GM18907 (cell line): ENCODE measurements at regions not wholly inside any gene's neighbourhood (a gene's known extent, or its start where the extent isn't known, plus 50 kb on each side); places are given as distances from the start of the nearest gene placed in this dataset.

ENCODE experiments used
- ATAC-seq: cut with Tn5 transposase; IDR thresholded peaks from one replicate; pipeline ENCODE4 v1.9.1; 2021; ENCODE audit warnings: mild to moderate bottlenecking, moderate library complexity; ENCODE audit not compliant: unreplicated experiment

DNA sequence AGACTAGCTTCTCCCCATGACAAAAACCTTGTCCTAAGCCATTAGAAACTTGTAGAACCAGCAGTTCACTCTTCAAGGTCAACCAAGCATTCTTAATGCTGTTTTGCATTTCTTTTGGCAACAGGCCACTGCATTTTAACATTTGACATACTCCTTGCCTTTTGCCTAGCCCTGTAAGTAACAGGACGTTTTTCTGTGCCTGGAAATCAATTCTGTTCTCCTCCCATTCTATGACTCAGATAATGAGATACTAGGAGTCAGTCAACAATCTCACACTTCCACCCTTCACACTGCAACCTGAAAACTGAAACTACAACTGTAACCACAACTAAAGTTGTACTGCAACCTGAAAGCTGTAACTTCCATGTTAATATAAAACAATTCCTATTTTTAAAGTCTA, 268.7 kb downstream of the MZT1 start:
- no peak for ATAC-seq

DNA sequence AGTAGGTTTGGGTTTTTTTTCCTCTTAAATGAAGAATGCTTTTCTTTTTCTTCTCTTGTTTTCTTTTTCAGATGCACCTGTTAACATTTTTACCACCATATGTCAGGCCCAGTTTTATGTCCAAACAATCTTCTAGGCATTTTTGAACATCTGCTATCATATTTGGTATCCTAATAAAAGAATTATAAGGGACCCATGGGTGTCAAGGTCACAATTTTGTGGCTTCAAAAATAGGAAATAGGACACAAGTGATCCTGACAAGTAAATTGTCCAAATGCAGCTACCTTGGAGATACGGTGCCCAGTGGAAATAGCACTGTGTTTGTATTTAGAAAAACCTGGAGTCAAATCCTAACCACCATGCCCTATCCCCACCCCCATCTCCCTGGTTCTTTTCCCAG, 270.3 kb downstream of the MZT1 start:
- ATAC-seq = no peak

DNA sequence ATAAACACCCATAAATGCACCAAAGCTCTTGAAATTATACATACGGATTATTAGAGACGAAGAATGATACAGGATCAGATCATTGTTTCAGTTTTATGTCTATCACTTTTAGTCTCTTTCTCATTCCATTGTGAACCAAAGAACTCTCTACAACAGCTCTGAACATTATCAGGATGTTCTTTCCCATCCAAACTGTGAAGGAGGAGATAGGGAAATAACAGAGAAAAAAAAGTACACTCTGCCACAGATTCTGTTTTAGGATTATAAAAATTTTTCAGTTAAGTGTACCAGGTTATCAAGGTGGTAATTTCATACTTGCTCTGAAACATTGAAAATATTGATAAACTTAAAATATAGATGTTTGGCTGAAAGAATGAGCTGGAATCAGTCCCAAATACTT, 270.9 kb downstream of the MZT1 start:
- ATAC-seq = no peak

DNA sequence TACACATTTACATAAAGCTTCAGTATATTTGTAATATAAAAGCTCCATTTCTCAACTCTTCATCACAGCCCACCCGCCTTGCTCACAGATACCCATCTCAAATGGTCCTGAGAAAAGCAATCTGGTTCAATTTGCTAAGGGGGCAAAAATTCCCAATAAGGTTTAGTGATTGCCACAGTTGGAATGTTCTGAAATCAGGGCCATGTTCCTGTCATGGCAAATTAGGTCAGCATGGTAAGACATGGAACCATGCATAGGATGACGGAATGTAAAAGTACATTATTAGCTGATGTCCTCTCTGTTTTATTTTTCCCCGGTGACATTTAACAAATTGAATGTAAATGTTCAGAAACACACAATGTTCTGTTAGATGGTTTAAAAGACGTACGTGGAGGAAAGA, 274.3 kb downstream of the MZT1 start:
- ATAC-seq = no peak

DNA sequence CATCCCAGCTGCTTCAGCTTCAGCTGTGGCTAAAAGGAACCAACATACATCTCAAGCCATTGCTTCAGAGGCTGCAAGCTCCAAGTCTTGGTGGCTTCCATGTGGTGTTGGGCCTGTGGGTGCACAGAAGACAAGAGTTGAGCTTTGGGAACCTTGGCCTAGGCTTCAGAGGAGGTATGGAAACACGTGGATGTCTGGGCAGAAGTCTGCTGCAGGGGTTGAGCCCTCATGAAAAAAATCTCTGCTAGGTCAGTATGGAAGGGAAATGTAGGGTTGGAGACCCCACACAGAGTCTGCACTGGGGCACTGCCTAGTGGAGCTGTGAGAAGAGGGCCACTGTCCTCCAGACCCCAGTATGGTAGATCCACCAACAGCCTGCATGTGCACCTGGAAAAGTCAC, 279.3 kb downstream of the MZT1 start:
- no peak for ATAC-seq

DNA sequence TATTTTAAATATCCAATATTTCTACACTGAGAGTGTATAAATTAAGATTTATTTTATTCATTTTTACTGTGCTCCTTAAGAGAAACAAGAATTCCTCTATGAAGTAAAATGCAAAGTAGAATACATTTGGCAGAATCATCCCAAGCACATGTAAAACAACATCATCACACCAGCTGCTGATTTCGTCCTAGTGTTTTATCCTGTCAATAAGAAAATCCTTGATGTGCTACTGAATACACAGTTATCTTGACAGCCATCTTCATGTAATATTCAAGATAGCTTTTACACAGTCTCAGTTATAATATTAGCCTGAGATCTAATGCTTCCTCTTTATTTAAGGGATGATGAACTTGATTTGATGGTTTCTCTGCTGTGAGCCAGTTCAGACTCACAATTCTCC, 282.4 kb downstream of the MZT1 start:
- no peak for ATAC-seq

DNA sequence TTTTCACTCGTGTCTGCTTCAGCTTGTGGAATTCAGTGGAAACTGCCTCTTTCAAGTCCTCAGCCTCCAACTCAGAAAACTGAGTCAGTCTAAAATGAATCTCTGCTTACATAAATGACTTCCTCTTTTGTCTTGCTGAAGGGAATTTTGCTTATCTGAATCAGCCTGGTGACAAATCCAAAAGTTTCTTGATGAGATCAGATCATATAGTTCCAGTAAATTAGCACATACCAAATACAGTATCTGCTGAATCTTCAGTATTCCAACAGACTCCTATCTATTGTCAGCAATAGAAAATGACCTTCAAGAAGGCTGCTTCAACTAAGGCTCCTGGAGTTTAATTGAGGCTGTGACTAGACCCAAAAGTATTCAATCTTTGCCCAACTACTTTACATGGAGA, 290.0 kb downstream of the MZT1 start:
- no peak for ATAC-seq

DNA sequence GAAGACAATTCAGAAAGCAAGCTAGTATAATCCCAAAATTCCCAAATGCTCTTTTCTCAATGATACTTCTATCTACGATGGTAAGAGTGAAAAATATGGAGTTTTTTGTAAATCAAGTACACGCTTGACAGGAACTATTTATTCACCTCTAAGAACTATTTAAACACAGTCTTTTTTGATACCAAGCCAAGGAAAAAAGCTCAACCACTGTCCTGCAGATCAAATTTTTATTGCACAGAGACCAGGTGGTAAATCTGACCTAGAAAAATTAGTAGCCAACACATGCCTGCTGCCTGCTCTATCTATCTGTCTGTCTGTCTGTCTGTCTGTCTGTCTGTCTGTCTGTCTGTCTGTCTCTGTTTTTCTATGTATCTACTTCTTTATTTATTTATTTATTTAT, 292.2 kb downstream of the MZT1 start:
- no peak for ATAC-seq

DNA sequence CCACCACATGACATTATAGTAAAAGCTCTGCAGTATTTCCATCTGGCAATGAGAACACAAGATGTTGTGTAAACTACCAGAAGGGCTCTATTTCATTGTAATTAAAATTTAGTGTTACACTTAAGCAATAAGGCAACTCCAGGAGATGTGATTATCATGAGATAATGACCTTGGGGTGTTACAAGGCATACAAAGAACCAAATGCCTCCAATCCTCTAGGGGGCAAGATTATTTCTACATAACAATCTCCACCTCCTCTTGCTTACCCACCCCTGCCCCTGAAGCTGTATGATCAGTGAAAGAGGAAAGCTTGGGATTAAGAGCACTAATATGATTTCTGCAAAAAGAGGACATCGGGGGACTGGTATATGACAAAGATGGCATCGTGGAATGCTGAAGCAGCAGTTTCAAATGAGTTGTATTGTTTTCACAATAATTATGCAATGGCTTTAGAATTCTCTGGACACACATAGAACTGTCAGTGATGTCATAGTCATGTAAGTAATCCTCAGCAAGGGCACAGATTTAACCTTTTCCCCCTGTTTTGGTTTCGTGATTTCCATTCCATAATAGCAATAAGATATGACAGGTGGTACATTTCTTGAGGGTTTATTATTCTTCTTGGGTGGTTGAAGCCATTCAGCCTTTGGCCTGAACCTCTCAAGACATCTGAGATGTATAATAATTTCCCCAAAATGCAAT, 295.3 kb downstream of the MZT1 start:
- ATAC-seq = no peak

DNA sequence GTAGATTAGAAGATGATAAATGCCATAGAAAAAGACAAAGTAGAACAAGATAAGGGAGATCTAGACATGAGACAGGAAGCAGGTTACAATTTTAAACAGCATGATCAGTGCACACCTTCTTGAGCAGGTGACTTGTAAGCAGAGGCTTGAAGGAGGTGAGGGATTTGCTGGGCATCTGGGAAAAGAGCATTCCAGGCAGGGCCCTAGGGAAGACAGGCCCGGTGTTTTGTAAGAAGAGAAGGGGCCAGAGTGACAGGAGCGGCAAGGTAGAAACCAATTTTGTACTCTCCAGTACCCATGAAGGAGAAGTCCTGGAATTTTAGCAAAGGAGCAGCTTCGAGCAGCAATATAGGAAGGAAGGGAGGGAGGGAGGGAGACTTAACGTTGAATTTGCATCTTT, 296.5 kb downstream of the MZT1 start:
- ATAC-seq = no peak

DNA sequence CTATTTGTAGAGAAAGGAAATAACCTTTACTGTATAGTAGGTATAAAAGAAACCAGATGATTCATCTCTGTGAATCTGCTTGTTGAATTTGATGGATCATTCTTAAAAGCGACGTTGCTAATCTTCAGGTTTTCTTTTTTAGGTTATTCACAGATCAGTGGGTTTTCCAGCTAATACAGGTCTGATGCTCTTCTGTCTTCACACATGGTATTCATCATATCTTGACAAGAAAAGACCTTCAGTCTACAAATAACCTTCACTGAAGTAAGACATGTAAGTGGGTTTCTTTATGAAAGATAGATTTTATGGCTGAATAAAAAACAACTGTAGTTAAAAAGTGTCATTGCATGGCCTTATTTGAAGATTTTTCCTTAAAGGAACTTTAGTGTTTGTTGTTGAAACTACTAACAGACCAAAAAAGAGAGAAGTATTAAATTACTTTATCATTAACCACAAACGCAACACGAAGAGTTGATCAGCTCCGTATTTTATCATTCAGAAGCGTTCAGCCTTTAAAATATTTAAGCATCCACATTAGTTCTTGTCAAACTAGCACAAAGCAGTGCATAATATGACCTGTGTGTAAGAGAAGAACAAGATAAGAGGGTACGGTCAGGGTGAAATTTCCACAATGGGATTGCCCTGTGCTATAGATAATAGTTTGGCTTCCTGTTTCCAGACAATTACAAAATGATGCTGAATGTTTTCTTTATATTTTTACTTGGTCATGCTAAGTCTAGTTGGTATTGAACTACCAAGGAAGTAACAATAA, 299.5 kb downstream of the MZT1 start:
- no peak for ATAC-seq

DNA sequence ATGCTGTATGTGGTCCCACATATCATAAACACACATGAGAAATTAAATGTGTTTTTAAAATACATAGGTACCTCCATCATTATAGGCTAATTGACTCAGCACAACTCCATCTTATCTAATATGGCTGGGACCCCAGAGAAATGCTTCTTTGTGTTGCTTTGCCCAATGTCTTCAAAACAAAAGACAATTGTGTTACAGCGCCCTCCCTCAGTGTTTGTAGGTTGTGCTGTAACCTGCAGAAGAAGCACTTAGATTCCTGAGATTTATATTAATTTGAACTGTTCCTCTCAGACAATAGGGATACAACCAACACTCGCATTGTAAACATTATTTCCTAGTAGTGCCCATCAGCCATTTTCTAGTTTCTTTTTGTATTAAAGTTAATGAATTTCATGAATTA, 303.4 kb downstream of the MZT1 start:
- no peak for ATAC-seq

DNA sequence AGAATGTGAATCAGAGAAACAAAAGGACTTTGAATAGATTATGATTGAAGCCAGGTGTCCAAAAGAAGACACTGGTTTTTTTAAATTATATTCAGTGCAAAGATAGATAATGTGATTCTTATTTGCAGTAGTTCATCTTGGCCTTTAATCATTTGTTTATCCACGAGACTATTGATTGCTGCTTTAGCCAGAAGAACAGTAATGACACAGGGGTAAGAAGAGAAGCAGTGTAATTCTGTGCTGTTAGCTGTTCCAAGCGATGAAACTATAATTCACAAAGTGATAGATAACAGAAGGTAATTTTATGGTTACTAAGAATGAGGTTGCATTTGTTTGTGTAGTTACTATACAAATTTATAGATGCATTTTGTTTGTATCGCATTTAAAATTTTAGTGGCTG, 311.6 kb downstream of the MZT1 start:
- no peak for ATAC-seq

DNA sequence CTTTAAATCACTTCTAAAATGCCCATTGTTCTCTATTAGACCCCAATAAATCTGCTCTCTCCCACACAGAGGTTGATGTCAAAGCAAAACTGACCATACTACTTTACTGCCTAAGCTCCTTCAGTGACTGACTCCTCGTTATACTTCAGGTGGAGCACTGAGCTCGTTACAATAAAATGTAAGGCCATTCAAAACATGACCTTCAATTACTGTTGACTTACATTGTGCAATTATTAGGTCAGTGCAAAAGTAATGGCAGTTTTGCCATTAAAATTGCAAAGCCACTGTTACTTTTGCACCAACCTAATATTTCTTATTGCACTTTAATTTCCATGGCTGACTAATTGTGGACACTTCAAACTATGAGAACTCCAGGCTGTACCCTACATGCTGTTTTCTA, 314.9 kb downstream of the MZT1 start:
- no peak for ATAC-seq

DNA sequence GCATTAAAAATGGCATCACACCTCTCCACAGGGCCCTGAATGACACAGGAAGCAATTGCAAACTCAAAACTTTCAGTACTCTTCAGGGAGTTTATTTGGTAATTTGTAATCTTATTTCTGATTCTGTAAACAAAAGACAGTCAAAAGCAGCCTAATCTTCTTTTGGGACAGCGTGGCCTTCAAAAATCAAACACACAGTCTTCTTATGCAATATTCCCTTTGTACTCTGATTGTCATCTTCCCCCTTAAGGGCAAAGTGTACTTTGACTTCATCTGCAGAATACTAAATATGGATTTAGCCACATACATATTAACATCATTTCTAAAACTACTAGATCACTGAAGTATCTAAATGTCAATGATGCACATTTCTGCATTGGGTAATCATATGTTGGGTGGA, 322.0 kb downstream of the MZT1 start:
- ATAC-seq = no peak

DNA sequence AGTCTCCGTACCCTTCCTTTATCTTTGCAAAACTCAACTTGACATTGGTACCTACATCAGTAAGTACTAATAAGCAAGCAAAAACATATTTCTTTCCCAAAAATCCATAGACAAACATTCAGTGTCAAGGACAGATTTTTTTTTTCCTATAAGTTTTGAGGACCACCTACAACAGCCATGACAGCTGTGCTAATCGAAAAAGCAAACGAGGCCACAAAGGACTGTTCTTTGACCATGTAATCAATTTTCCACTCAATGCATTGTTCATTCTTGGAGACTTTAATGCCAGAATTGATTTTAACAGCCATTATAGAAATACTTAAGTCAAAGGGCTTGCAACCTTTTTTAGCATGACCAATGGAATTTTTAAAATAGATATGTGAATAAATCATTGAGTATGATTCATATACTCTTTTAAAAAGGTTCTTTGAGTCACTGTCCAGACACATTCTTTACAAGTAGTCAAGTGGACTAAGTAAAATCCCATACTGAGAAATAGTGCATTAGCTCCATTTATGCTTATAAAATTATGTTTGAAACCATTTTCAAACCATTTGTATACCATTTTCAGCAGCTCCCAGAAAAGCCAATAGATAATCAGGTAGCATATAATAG, 323.9 kb downstream of the MZT1 start:
- ATAC-seq = no peak

DNA sequence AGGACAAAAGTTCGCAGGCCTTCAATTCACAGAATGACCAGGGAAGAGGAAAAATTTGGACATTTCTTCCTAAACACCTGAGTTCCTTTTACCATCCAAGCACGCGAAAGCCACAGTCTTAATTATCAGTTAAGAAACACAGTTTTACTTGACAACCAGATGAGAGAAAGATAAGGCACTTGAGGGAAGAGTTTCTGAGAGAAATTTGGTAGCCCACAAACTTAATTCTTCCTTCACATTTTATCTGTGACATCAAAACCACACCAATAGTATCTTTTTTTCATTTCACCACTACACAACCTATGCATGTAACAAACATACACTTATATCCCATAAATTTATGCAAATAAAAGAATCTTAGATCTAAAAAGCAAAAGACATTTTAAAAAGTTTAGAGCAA, 326.6 kb downstream of the MZT1 start:
- ATAC-seq = no peak

DNA sequence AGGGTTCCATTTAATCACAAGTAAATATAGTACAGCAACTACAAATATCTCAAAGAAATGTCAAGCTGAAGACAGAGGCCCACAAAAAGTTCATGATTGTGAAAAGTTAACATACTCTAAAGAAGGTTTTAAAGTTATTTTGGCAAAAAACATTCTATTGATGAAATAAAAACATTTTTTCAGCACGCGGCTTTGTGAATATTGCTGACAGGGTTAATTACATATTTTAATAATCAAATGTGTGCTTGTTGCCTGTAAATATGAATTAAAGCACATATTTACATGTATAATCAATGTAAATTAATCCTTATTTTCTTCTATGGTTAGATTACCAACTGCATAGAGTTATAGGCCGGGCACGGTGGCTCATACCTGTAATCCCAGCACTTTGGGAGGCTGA, 328.1 kb downstream of the MZT1 start:
- no peak for ATAC-seq

DNA sequence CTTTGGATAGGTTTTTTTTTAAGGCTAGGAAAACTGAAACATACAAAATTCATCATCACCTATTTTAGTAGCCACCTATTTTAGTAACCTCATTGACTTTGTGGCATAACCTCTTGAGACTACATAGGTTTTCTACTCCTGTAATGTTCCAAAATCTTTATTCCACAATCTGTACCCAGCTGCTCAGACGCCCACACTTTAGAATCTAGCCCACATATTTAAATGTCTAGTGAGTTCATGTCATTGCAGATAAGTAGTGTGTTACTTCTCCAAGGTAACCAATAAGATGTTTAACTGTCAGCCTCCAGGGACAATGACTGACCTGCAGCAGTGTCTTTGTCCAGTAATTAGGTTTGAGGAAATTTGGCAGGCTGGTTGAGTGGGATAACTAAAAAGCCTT, 330.2 kb downstream of the MZT1 start:
- ATAC-seq = no peak

DNA sequence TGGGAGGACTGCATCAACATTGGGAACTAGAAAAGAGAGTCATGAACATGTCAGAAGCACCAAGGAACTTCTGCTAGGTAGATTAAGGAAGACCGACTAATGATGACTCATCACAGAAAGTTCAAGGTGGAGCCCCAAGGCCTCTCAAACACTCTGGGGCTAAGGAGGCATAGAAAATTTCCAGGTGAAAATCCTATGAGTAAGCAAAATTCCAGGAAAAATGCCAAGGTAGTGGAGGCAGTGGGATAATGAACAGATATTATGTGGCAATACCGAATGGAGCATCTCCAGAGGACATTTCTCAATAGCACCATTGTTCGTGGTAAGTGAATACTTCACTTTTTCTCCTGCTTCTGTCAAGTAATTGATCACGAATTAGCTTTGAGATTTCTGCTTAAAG, 336.5 kb downstream of the MZT1 start:
- no peak for ATAC-seq

DNA sequence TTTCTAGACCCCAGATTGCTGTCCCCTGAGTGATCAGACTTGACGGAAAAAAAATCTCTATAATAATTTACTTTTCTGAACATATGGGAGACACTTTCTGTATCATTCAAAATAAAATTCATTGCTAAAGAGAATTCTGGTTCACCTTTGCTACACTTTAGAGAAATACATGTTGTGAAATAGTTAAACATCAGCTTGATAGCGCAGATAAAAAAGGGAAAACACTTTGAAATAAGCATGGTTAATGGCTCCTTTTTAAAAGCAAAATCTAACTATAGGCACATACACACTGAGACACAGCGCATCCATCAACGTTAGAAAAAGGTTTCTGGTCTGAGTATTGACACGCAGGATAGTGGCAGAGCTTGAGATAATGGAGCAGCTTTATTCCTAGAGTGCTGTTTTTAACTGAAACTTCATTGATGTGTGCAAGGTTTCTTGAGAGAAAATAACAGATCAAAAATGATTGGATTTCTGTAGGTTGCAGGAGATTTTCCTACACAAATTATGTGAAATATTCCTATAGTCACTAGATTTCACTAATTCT, 341.2 kb downstream of the MZT1 start:
- no peak for ATAC-seq

DNA sequence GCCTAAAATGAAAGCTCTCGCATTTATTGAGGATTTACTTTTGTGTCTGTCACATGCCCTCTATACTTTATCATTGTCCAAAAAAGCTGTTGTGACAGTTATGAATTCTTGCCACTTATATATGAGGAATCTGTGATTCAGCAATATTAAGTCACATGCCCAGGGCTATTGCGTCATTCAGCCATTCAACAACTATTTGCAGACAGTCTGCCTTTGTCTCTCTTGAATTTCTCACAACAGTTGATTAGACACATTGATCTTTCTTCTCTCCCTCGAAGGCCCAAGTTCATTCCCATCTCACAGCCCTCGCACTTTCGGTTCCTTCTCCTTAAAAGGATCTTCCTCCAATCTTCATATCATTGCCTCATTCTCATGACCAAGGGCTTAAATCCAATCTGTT, 342.6 kb downstream of the MZT1 start:
- ATAC-seq = no peak
